C1 segment of cervical spinal cord (tissue), 14 donors: ENCODE measurements at regions not wholly inside any gene's neighbourhood (a gene's known extent, or its start where the extent isn't known, plus 50 kb on each side); places are given as distances from the start of the nearest gene placed in this dataset.

ENCODE experiments used
- DNase-seq, 14 donors: peaks; one replicate each; lab custom pipeline; 2025; lab: John Stamatoyannopoulos, UW

GRCh38 chr4:136424052-136424451 lies 1108.2 kb downstream of the PCDH18 start:
- no peak for DNase-seq

- no peak for DNase-seq
Measured at GRCh38 chr4:136414981-136415380, 1117.3 kb downstream of the PCDH18 start.

- DNase-seq: no peak
Measured at GRCh38 chr4:136412708-136413107, 1119.6 kb downstream of the PCDH18 start.

- DNase-seq: no peak
Measured at GRCh38 chr4:136400829-136401228, 1131.5 kb downstream of the PCDH18 start.

GRCh38 chr4:136395212-136395722 lies 1137.0 kb downstream of the PCDH18 start:
- DNase-seq: peak in 1 of 14 donors; percentile 1

- no peak for DNase-seq
Measured at GRCh38 chr4:136392576-136392975, 1139.7 kb downstream of the PCDH18 start.

GRCh38 chr4:136390824-136391223 lies 1141.5 kb downstream of the PCDH18 start:
- no peak for DNase-seq

GRCh38 chr4:136383082-136383481 lies 1149.2 kb downstream of the PCDH18 start:
- no peak for DNase-seq

GRCh38 chr4:136371231-136371630 lies 1161.1 kb downstream of the PCDH18 start:
- DNase-seq: no peak

GRCh38 chr4:136369073-136369472 lies 1163.2 kb downstream of the PCDH18 start:
- no peak for DNase-seq

- no peak for DNase-seq
Measured at GRCh38 chr4:136357556-136357955, 1174.7 kb downstream of the PCDH18 start.

GRCh38 chr4:136355970-136356369 lies 1176.3 kb downstream of the PCDH18 start:
- DNase-seq: no peak

GRCh38 chr4:136343340-136343739 lies 1189.0 kb downstream of the PCDH18 start:
- no peak for DNase-seq

GRCh38 chr4:136342666-136343065 lies 1189.6 kb downstream of the PCDH18 start:
- no peak for DNase-seq

GRCh38 chr4:136337216-136337615 lies 1195.1 kb downstream of the PCDH18 start:
- no peak for DNase-seq

GRCh38 chr4:136336479-136336878 lies 1195.8 kb downstream of the PCDH18 start:
- DNase-seq: no peak

GRCh38 chr4:136329042-136329662 lies 1203.1 kb downstream of the PCDH18 start:
- no peak for DNase-seq

GRCh38 chr4:136328131-136328530 lies 1204.2 kb downstream of the PCDH18 start:
- DNase-seq: no peak

- no peak for DNase-seq
Measured at GRCh38 chr4:136320465-136320813, 1211.9 kb downstream of the PCDH18 start.

GRCh38 chr4:136319789-136320464 lies 1212.4 kb downstream of the PCDH18 start:
- no peak for DNase-seq

- no peak for DNase-seq
Measured at GRCh38 chr4:136316961-136317360, 1215.3 kb downstream of the PCDH18 start.

- no peak for DNase-seq
Measured at GRCh38 chr4:136314686-136315085, 1217.6 kb downstream of the PCDH18 start.

GRCh38 chr4:136311774-136312173 lies 1220.5 kb downstream of the PCDH18 start:
- DNase-seq: no peak
